ENCODE measurements at regions not wholly inside any gene's neighbourhood (a gene's known extent, or its start where the extent isn't known, plus 50 kb on each side); places are given as distances from the start of the nearest gene placed in this dataset.
"Not testable (repeated sequence)": the region's sequence is repeated elsewhere in the genome, so short reads cannot be mapped to it uniquely, and the experiment has no call there.

- in situ Hi-C loops (cut with HindIII; ENCODE audit: low pct_unique_long_range_greater_than_20kb, low sequenced_read_pairs); DNase-seq (ENCODE audit: low read depth, low spot score): not testable (repeated sequence)
These were observed 166.5 kb downstream of the ADRA2C start for GRCh38 chr4:3932734-3933133.

GRCh38 chr4:3935406-3935805 is 169.2 kb downstream of the ADRA2C start:
- in situ Hi-C loops (cut with HindIII; ENCODE audit: low pct_unique_long_range_greater_than_20kb, low sequenced_read_pairs); DNase-seq (ENCODE audit: low read depth, low spot score): not testable (repeated sequence)

- in situ Hi-C loops (cut with HindIII; ENCODE audit: low pct_unique_long_range_greater_than_20kb, low sequenced_read_pairs): no loop called here
- no peak for DNase-seq (ENCODE audit: low read depth, low spot score)
These were observed 170.0 kb downstream of the ADRA2C start for GRCh38 chr4:3936184-3936583.

- in situ Hi-C loops (cut with HindIII; ENCODE audit: low pct_unique_long_range_greater_than_20kb, low sequenced_read_pairs); DNase-seq (ENCODE audit: low read depth, low spot score): not testable (repeated sequence)
These were observed 171.8 kb downstream of the ADRA2C start for GRCh38 chr4:3937849-3938562.

- DNase-seq (ENCODE audit: low read depth, low spot score); in situ Hi-C loops (cut with HindIII; ENCODE audit: low pct_unique_long_range_greater_than_20kb, low sequenced_read_pairs): not testable (repeated sequence)
These were observed 172.5 kb downstream of the ADRA2C start for GRCh38 chr4:3938676-3939075.

GRCh38 chr4:3939954-3940591 is 173.9 kb downstream of the ADRA2C start:
- DNase-seq (ENCODE audit: low read depth, low spot score); in situ Hi-C loops (cut with HindIII; ENCODE audit: low pct_unique_long_range_greater_than_20kb, low sequenced_read_pairs): not testable (repeated sequence)

- in situ Hi-C loops (cut with HindIII; ENCODE audit: low pct_unique_long_range_greater_than_20kb, low sequenced_read_pairs); DNase-seq (ENCODE audit: low read depth, low spot score): not testable (repeated sequence)
These were observed 175.7 kb downstream of the ADRA2C start for GRCh38 chr4:3941735-3942522.

- in situ Hi-C loops (cut with HindIII; ENCODE audit: low pct_unique_long_range_greater_than_20kb, low sequenced_read_pairs): not testable (repeated sequence)
These were observed 176.4 kb downstream of the ADRA2C start for GRCh38 chr4:3942569-3942971.

GRCh38 chr4:3943051-3943450 is 176.9 kb downstream of the ADRA2C start:
- in situ Hi-C loops (cut with HindIII; ENCODE audit: low pct_unique_long_range_greater_than_20kb, low sequenced_read_pairs); DNase-seq (ENCODE audit: low read depth, low spot score): not testable (repeated sequence)

More at GRCh38 chr4:3942569-3942971, 176.4 kb downstream of the ADRA2C start:
- peak; percentile 62 for DNase-seq (ENCODE audit: low read depth, low spot score)

- in situ Hi-C loops (cut with HindIII; ENCODE audit: low pct_unique_long_range_greater_than_20kb, low sequenced_read_pairs): no loop called here
- DNase-seq (ENCODE audit: low read depth, low spot score): no peak
These were observed 179.5 kb downstream of the ADRA2C start for GRCh38 chr4:3945511-3946290.

- in situ Hi-C loops (cut with HindIII; ENCODE audit: low pct_unique_long_range_greater_than_20kb, low sequenced_read_pairs): not testable (repeated sequence)
These were observed 180.4 kb downstream of the ADRA2C start for GRCh38 chr4:3946553-3946952.

GRCh38 chr4:3947761-3948160 is 181.6 kb downstream of the ADRA2C start:
- DNase-seq (ENCODE audit: low read depth, low spot score); in situ Hi-C loops (cut with HindIII; ENCODE audit: low pct_unique_long_range_greater_than_20kb, low sequenced_read_pairs): not testable (repeated sequence)

More at GRCh38 chr4:3946553-3946952, 180.4 kb downstream of the ADRA2C start:
- DNase-seq (ENCODE audit: low read depth, low spot score): not testable (repeated sequence)

GRCh38 chr4:3948210-3948609 is 182.0 kb downstream of the ADRA2C start:
- DNase-seq (ENCODE audit: low read depth, low spot score); in situ Hi-C loops (cut with HindIII; ENCODE audit: low pct_unique_long_range_greater_than_20kb, low sequenced_read_pairs): not testable (repeated sequence)

GRCh38 chr4:3949916-3950315 is 183.7 kb downstream of the ADRA2C start:
- in situ Hi-C loops (cut with HindIII; ENCODE audit: low pct_unique_long_range_greater_than_20kb, low sequenced_read_pairs): not testable (repeated sequence)
- DNase-seq (ENCODE audit: low read depth, low spot score): peak; percentile 64

GRCh38 chr4:3952443-3953139 is 186.4 kb downstream of the ADRA2C start:
- DNase-seq (ENCODE audit: low read depth, low spot score); in situ Hi-C loops (cut with HindIII; ENCODE audit: low pct_unique_long_range_greater_than_20kb, low sequenced_read_pairs): not testable (repeated sequence)

- in situ Hi-C loops (cut with HindIII; ENCODE audit: low pct_unique_long_range_greater_than_20kb, low sequenced_read_pairs): not testable (repeated sequence)
- peak; percentile 19 for DNase-seq (ENCODE audit: low read depth, low spot score)
These were observed 186.9 kb downstream of the ADRA2C start for GRCh38 chr4:3953140-3953489.
